H9 (cell line): ENCODE measurements at regions not wholly inside any gene's neighbourhood (a gene's known extent, or its start where the extent isn't known, plus 50 kb on each side); places are given as distances from the start of the nearest gene placed in this dataset.

Source experiments
- DNase-seq: peaks from one replicate; pipeline ENCODE4 v3.0.0-alpha.2; 2017
- H2AFZ ChIP-seq: one replicate; pipeline ENCODE4 v1.6.1; 2013; ENCODE audit warnings: mild to moderate bottlenecking, low read length, control low read depth, moderate library complexity
- H2AK5ac ChIP-seq: 2 replicates; pipeline ENCODE4 v1.6.1; 2013; ENCODE audit warnings: low read length, control low read depth, mixed read lengths; ENCODE audit not compliant: insufficient read length
- H2BK120ac ChIP-seq: one replicate; pipeline ENCODE4 v1.6.1; 2013; ENCODE audit warnings: low read depth, mild to moderate bottlenecking, low read length, control low read depth, inconsistent platforms; ENCODE audit not compliant: poor library complexity, severe bottlenecking
- H2BK12ac ChIP-seq: 2 replicates; pipeline ENCODE4 v1.6.1; 2013; ENCODE audit warnings: low read length, control low read depth, mixed read lengths, low read depth; ENCODE audit not compliant: insufficient read length
- H2BK15ac ChIP-seq: 2 replicates; pipeline ENCODE4 v1.6.1; 2013; ENCODE audit warnings: low read depth, low read length, control low read depth
- H2BK20ac ChIP-seq: one replicate; pipeline ENCODE4 v1.6.1; 2013; ENCODE audit warnings: low read depth, mild to moderate bottlenecking, low read length, control low read depth, inconsistent platforms; ENCODE audit not compliant: poor library complexity, severe bottlenecking
- H2BK5ac ChIP-seq: 2 replicates; pipeline ENCODE4 v1.6.1; 2013; ENCODE audit warnings: low read length, control low read depth, mixed read lengths; ENCODE audit not compliant: insufficient read length
- H3K14ac ChIP-seq: 2 replicates; pipeline ENCODE4 v1.6.1; 2013; ENCODE audit warnings: low read length, control low read depth; ENCODE audit not compliant: insufficient read depth
- H3K18ac ChIP-seq: 2 replicates; pipeline ENCODE4 v1.6.1; 2013; ENCODE audit warnings: low read depth, mild to moderate bottlenecking, mixed read lengths, low read length, control low read depth; ENCODE audit not compliant: insufficient read length
- H3K23ac ChIP-seq: 2 replicates; pipeline ENCODE4 v1.6.1; 2013; ENCODE audit warnings: low read length, control low read depth, mixed read lengths, low read depth; ENCODE audit not compliant: insufficient read length
- H3K23me2 ChIP-seq: 2 replicates; pipeline ENCODE4 v1.6.1; 2013; ENCODE audit warnings: low read depth, mild to moderate bottlenecking, mixed read lengths, low read length, control low read depth; ENCODE audit not compliant: insufficient read length, poor library complexity, severe bottlenecking
- H3K27ac ChIP-seq: 2 replicates; pipeline ENCODE4 v1.5.1; 2013; ENCODE audit warnings: low read length, control low read depth, mixed read lengths, low read depth; ENCODE audit not compliant: insufficient read length
- H3K27me3 ChIP-seq: 2 replicates; pipeline ENCODE4 v1.6.1; 2013; ENCODE audit warnings: low read length, control low read depth, inconsistent platforms; ENCODE audit not compliant: insufficient read depth
- H3K4ac ChIP-seq: 2 replicates; pipeline ENCODE4 v1.6.1; 2013; ENCODE audit warnings: low read depth, mild to moderate bottlenecking, control low read depth, inconsistent platforms, low read length, moderate library complexity
- H3K4me1 ChIP-seq: 2 replicates; pipeline ENCODE4 v1.6.1; 2013; ENCODE audit warnings: low read length, control low read depth, inconsistent platforms; ENCODE audit not compliant: insufficient read depth
- H3K4me2 ChIP-seq: 2 replicates; pipeline ENCODE4 v1.6.1; 2013; ENCODE audit warnings: low read length, control low read depth, mixed read lengths; ENCODE audit not compliant: insufficient read length, insufficient read depth
- H3K56ac ChIP-seq: 2 replicates; pipeline ENCODE4 v1.6.1; 2013; ENCODE audit warnings: low read depth, mild to moderate bottlenecking, mixed read lengths, low read length, control low read depth; ENCODE audit not compliant: insufficient read length
- H3K79me1 ChIP-seq: 2 replicates; pipeline ENCODE4 v1.6.1; 2013; ENCODE audit warnings: low read depth, mild to moderate bottlenecking, moderate library complexity, low read length, control low read depth, inconsistent platforms; ENCODE audit not compliant: insufficient read depth, poor library complexity, severe bottlenecking
- H3K79me2 ChIP-seq: 2 replicates; pipeline ENCODE4 v1.6.1; 2013; ENCODE audit warnings: low read length, control low read depth, inconsistent platforms; ENCODE audit not compliant: insufficient read depth
- H3K9ac ChIP-seq: 2 replicates; pipeline ENCODE4 v1.6.1; 2013; ENCODE audit warnings: low read length, control low read depth, mixed read lengths; ENCODE audit not compliant: insufficient read length; ENCODE audit errors: extremely low read depth
- H3K9me3 ChIP-seq: one replicate; pipeline ENCODE4 v1.6.1; 2013; ENCODE audit warnings: low read depth, low read length, inconsistent platforms; ENCODE audit not compliant: control insufficient read depth
- H3T11ph ChIP-seq: one replicate; pipeline ENCODE4 v1.6.1; 2013; ENCODE audit warnings: mild to moderate bottlenecking, low read length, control low read depth, inconsistent platforms
- H4K20me1 ChIP-seq: one replicate; pipeline ENCODE4 v1.6.1; 2013; ENCODE audit not compliant: control insufficient read depth, insufficient read length, insufficient read depth
- H4K5ac ChIP-seq: 2 replicates; pipeline ENCODE4 v1.6.1; 2013; ENCODE audit warnings: low read depth, mild to moderate bottlenecking, mixed read lengths, low read length, control low read depth; ENCODE audit not compliant: insufficient read length
- H4K8ac ChIP-seq: replicated peaks from 2 replicates; pipeline ENCODE4 v1.6.1; 2013; ENCODE audit warnings: low read length, control low read depth, mixed read lengths, low read depth; ENCODE audit not compliant: insufficient read length
- H4K91ac ChIP-seq: 2 replicates; pipeline ENCODE4 v1.6.1; 2013; ENCODE audit warnings: low read depth, mild to moderate bottlenecking, moderate library complexity, mixed read lengths, low read length, control low read depth; ENCODE audit not compliant: insufficient read length
- H3K27ac Mint-ChIP-seq, 3 experiments: 2 replicates in 2 of 3; 3 replicates in 1 of 3; pipeline ENCODE4 v1.8.0; 2020 to 2021; ENCODE audit warnings: mixed read lengths in 3 of 3, mild to moderate bottlenecking in 1 of 3, moderate library complexity in 1 of 3
- H3K27me3 Mint-ChIP-seq: 2 replicates; pipeline ENCODE4 v1.8.0; 2021; ENCODE audit warnings: low read depth, mild to moderate bottlenecking, moderate library complexity, mixed read lengths
- H3K36me3 Mint-ChIP-seq, 3 experiments: 2 replicates in 2 of 3; 3 replicates in 1 of 3; pipeline ENCODE4 v1.8.0; 2020 to 2021; ENCODE audit warnings: low read depth in 3 of 3, mixed read lengths in 3 of 3; ENCODE audit not compliant: insufficient read depth in 1 of 3
- H3K4me1 Mint-ChIP-seq, 2 experiments: 2 replicates each; pipeline ENCODE4 v1.8.0; 2020; ENCODE audit warnings: mixed read lengths in 2 of 2
- H3K4me3 Mint-ChIP-seq, 2 experiments: 2 replicates in 1 of 2; 3 replicates in 1 of 2; pipeline ENCODE4 v1.8.0; 2020 to 2021; ENCODE audit warnings: mild to moderate bottlenecking in 2 of 2, mixed read lengths in 2 of 2, moderate library complexity in 1 of 2
- H3K9me3 Mint-ChIP-seq, 2 experiments: 2 replicates in 1 of 2; 3 replicates in 1 of 2; pipeline ENCODE4 v1.8.0; 2020; ENCODE audit warnings: mild to moderate bottlenecking in 2 of 2, mixed read lengths in 2 of 2, moderate library complexity in 1 of 2
- WGBS: extraction: QIAGEN DNeasy Blood & Tissue Kit; methylation state at CpG from one replicate; pipeline ENCODE4 v1.1.7; 2013; ENCODE audit warnings: missing lambda C conversion rate, low lambda C conversion rate, mixed read lengths; ENCODE audit not compliant: insufficient read length; ENCODE audit errors: extremely low coverage; 5-methylcytosine and 5-hydroxymethylcytosine counted together
- TF ChIP-seq, protein P1 (sequence below): fragments of 200-600 bp; sonication (generic); conservative IDR thresholded peaks from 3 replicates; pipeline ENCODE4 v1.8.0; 2021; ENCODE audit warnings: antibody characterized with exemption, mild to moderate bottlenecking

DNA sequence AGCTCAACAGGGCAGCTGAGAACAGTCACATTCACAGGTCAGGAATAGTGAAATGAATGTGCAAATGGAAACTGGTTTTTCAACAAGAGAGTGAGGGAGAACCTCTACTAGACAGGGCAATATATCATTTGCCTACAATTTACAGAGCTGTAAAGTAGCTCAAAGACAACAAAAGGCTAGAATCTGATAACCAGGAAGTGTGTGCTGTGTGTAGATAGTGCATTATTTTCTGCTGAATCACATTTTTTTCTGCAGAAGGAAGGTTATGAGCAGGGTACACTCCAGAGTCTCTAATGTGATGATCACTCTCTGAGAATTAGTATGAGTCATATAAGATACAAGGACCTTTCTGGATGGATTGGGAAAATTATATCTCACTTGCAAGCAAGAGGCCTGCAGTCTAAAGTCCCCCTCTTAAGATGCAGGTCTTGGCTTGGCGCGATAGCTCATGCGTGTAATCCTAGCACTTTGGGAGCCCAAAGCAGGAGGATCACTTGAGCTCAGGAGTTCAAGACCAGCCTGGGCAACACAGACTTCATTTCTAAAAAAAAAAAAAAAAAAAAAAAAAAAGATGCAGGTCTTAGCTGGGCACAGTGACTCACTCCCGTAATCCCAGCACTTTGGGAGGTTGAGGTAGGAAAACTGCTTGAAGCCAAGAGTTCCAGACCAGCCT is 59.9 kb upstream of the COBL start:
- no peaks in the 10 kb centered on the region for H3K27me3 ChIP-seq
- no peaks in the 10 kb centered on the region for H3K4me1 ChIP-seq
- H3K23me2 ChIP-seq = no peaks in the 10 kb centered on the region
- no peak overlapping the region for H2AK5ac ChIP-seq
- no peak overlapping the region for H3K56ac ChIP-seq
- no peak overlapping the region for H2BK5ac ChIP-seq
- H3K79me1 ChIP-seq = no peaks in the 10 kb centered on the region
- H2BK15ac ChIP-seq = no peak overlapping the region
- H3K9me3 ChIP-seq = no peaks in the 10 kb centered on the region
- no peak overlapping the region for H2BK20ac ChIP-seq
- no peak overlapping the region for H4K8ac ChIP-seq
- H3T11ph ChIP-seq = no peak overlapping the region
- TF ChIP-seq, protein P1, sequence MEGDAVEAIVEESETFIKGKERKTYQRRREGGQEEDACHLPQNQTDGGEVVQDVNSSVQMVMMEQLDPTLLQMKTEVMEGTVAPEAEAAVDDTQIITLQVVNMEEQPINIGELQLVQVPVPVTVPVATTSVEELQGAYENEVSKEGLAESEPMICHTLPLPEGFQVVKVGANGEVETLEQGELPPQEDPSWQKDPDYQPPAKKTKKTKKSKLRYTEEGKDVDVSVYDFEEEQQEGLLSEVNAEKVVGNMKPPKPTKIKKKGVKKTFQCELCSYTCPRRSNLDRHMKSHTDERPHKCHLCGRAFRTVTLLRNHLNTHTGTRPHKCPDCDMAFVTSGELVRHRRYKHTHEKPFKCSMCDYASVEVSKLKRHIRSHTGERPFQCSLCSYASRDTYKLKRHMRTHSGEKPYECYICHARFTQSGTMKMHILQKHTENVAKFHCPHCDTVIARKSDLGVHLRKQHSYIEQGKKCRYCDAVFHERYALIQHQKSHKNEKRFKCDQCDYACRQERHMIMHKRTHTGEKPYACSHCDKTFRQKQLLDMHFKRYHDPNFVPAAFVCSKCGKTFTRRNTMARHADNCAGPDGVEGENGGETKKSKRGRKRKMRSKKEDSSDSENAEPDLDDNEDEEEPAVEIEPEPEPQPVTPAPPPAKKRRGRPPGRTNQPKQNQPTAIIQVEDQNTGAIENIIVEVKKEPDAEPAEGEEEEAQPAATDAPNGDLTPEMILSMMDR = no peak
- Mint-ChIP-seq H3K4me1 (no peaks in the 10 kb centered on the region), H3K4me3 (no peak overlapping the region), H3K36me3 (no peaks in the 10 kb centered on the region), H3K27ac (no peak overlapping the region), H3K27me3 (no peaks in the 10 kb centered on the region; the same call in 1 of the 2 replicates), H3K9me3 (no peaks in the 10 kb centered on the region)
- no peak for DNase-seq
- no peaks in the 10 kb centered on the region for H4K20me1 ChIP-seq
- no CpG with 5 or more reads among the region's 4 CpGs for WGBS
- H4K5ac ChIP-seq = no peak overlapping the region
- no peak overlapping the region for H4K91ac ChIP-seq
- H2BK120ac ChIP-seq = no peak overlapping the region
- no peak overlapping the region for H3K4me2 ChIP-seq
- H3K79me2 ChIP-seq = no peaks in the 10 kb centered on the region
- no peak overlapping the region for H3K18ac ChIP-seq
- H2BK12ac ChIP-seq = no peak overlapping the region
- no peak overlapping the region for H3K27ac ChIP-seq
- H2AFZ ChIP-seq = no peak overlapping the region
- no peak overlapping the region for H3K23ac ChIP-seq
- H3K9ac ChIP-seq = no peak overlapping the region
- no peak overlapping the region for H3K14ac ChIP-seq
- no peak overlapping the region for H3K4ac ChIP-seq
